ENCODE measurements at regions not wholly inside any gene's neighbourhood (a gene's known extent, or its start where the extent isn't known, plus 50 kb on each side); places are given as distances from the start of the nearest gene placed in this dataset.

DNA sequence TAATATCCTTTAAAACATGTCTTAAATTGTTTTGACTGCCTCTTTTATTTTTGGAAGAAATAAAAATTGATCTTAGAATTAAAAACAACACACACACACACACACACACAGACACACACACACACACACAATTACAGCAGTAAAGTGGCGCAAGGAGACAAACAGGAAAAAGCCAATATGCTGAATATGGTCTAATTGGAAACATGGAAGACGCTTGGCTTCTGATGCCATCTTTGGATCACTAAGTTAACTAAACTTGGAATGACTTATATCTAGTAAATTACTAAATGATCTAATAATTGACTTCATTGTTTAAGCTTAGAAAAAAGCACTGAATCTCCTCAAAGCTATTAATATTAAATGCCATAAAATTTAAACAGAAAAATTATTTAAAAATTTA, 1093.4 kb downstream of the ADGRL3 start:
- TF ChIP-seq, protein P1, sequence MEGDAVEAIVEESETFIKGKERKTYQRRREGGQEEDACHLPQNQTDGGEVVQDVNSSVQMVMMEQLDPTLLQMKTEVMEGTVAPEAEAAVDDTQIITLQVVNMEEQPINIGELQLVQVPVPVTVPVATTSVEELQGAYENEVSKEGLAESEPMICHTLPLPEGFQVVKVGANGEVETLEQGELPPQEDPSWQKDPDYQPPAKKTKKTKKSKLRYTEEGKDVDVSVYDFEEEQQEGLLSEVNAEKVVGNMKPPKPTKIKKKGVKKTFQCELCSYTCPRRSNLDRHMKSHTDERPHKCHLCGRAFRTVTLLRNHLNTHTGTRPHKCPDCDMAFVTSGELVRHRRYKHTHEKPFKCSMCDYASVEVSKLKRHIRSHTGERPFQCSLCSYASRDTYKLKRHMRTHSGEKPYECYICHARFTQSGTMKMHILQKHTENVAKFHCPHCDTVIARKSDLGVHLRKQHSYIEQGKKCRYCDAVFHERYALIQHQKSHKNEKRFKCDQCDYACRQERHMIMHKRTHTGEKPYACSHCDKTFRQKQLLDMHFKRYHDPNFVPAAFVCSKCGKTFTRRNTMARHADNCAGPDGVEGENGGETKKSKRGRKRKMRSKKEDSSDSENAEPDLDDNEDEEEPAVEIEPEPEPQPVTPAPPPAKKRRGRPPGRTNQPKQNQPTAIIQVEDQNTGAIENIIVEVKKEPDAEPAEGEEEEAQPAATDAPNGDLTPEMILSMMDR (IDR thresholded peaks at IDR 0.05), result no peak
- TF ChIP-seq POLR2A (IDR thresholded peaks at IDR 0.05) (no peak), EP300 (IDR thresholded peaks at IDR 0.05) (no peak), POLR2AphosphoS5 (IDR thresholded peaks at IDR 0.05) (no peak)
